Daoy (cell line): ENCODE measurements at regions not wholly inside any gene's neighbourhood (a gene's known extent, or its start where the extent isn't known, plus 50 kb on each side); places are given as distances from the start of the nearest gene placed in this dataset.

Experiments
- DNase-seq: peaks from one replicate; pipeline ENCODE4 v3.0.0-alpha.2; 2015; ENCODE audit warnings: low read depth

DNA sequence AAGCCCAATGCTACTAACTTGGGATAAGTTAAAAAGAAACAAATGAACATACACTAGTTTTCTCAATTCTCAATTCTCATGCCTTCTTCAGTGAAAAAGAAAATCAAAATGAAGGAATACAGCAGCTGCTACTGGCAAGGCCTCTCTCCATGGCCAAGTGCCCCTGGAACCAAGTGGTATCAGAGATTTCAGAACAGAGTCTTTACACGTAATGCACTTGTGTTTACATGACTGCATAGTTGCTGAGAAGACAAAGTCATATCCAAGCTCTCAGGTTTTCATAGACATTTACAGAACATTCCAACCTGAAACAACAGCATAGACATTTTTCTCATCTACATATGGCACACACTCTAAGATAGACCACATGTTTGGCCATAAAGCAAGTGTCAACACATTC lies 789.9 kb downstream of the CBLN2 start:
- DNase-seq: no peak

DNA sequence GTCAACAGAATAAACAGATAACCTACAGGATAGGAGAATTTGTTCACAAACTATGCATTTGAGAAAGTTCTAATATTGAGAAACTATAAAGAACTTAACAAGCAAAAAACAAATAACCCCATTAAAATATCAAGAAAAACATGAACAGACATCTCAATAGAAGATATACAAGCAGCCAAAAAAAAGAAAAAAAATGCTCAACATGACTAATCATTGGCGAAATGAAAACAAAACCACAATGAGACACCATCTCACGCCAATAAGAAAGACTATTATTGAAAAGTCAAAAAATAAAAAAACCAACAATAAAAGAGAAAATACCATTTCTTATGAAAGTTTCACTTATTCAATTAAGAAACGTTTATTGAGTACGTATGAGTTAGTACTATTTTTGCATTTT lies 800.5 kb downstream of the CBLN2 start:
- DNase-seq: no peak

DNA sequence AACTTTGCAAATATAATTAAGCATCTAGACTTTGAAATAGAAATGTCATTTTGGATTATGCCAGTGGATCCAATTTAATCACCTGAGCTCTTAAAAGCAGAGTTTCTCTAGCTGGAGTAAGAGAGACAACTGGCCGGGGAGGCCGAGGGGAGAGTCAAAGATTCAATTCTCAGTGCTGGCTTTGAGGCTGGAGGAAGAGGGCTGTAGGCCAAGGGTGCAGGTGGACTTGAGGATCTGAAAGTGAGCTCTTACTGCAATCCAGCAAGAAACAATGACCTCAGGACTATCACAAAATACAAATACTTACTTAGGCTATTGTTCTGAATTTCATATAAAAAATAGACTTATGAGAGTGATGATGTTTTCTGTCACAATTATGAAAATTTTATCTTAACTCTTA lies 814.5 kb downstream of the CBLN2 start:
- no peak for DNase-seq

DNA sequence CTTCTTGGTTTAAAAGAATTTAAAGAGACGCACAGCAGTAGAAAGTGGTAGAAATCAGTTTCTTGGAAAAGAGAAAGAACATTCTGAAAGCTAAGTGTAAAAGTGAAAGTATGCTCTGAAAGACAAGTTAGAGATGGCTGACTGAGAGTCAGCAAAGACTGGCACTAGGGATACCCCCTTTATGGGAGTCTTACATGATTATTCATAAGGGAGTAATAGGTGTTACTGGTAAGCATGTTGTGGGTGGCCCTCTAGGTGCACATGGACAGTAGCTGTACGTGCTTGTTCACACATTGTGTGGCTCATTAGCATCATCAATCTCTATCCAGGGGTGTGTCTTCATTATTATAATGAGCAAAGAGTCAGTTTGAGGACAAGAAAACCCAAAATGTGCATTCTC lies 816.2 kb downstream of the CBLN2 start:
- no peak for DNase-seq

DNA sequence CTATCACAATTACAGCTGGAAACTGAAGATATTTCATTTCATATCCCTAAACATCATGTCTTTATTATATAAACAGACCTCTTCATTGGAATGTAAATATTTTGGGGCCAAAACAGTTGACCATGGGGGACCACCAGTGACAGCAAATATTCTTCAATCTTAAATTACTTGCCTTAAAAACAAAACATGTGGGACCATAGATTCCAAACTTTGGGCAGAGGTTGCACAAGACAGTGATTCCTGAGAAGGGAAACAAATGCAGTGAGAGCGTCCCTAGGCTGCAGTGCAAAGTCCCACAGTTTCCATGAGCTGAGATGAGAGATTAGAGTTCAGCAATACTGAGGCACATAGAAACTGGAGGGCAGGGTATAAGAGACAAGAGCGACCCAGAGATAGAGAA lies 818.9 kb downstream of the CBLN2 start:
- DNase-seq: no peak

DNA sequence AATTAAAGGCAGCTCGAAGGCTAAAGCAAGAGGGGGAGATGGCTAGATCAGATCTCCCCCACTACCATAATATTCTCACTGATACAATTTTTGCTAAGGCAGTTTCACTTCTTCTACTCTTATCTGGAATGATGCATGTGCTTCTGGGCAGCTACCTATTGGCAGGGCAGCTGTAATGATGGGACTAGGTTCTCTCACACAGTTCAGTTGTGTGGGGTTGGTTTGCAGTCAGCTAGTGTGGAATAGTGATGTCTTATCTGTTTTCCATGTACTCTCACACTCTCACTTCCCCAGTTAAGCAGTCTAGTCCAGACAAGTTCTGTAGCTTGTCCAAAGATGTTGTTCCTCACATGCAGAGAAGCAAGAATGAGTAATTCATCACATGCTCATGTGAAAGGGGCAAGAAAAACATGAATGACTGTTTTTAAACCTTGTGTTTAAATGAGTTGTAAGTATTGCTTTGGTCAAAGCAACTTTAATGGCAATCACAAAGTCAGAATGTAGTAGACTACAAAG lies 836.1 kb downstream of the CBLN2 start:
- no peak for DNase-seq

DNA sequence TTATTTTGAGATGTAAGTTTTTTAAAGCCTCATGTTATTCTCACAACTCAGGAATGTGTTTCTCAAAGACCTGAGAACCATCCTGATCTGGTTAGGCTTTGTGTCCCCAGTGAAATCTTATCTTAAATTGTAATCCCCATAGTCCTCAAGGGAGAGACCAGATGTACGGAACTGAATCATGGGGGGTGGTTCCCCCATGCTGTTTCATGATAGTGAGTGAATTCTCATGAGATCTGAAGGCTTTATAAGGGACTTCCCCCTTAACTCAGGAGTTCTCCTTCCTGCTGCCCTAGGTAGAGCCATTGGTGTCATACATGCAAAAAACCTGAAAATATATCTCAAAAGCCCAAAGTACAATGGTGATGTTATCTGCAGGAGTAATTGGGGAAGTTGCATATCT lies 836.7 kb downstream of the CBLN2 start:
- no peak for DNase-seq

DNA sequence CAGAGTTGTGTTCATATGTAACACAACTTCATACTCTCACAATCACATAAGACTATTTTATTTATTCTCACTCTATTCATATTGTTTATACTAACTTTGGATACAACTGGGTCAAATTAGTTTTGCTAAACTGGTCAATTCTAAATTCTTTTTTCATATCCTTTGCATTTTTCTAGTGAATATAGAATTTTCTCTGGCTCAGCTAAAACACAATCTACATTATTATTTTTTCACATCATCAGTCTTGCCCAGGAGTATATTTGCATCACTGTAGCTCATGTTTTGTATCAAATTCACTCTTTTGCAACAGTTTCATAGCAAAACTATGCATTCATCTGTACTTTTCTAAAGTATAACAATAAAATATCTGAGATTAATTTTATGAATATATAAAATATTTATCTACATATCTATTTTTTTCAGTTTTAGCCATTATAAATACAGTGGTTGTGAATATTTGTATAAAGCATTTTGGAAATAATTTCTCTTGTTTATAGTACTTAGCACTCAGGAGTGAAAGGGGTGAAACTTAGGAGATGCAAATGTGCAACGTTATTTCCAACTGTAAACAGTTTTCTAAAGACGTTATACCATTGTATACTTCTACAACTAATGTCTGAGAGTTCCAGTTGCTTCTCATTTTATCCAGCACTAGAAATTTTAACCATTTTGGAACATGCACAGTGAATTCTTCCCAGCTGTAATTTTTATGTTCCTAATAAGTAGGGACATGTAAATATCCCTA lies 854.6 kb downstream of the CBLN2 start:
- DNase-seq: no peak

DNA sequence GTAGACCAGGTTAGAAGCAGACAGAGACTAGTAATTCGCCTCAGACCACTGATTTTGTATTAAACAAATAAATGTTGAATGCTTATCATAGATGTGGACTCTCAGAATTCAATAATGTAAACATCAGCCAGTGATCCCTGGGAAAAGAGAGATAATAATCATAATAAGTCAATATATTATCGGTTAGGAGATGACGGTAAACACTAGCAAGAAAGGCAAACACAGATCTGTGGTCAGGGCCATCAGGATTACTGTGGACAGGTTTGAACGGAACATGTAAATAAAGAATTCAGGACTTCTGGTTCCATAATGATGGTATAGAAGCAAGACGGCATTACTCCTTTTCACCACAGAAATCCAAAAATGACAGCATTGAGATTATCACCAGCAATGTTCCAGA lies 861.6 kb downstream of the CBLN2 start:
- no peak for DNase-seq

DNA sequence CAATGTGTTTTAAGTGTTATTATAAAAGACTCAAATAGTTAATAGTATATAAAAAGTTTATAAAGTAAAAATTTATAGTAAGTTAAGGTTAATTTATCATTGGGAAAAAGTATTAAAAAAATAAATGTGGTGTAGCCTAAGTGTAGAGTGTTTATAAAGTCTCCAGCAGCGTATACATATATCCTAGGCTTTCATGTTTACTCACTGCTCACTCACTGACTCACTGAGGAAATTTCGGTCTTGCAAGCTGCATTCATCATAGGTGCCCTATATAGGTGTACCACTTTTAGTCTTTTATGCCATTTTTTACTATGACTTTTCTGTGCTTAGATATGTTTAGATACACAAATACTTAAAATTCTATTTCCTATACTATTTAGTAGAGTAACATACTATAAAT lies 866.0 kb downstream of the CBLN2 start:
- no peak for DNase-seq

DNA sequence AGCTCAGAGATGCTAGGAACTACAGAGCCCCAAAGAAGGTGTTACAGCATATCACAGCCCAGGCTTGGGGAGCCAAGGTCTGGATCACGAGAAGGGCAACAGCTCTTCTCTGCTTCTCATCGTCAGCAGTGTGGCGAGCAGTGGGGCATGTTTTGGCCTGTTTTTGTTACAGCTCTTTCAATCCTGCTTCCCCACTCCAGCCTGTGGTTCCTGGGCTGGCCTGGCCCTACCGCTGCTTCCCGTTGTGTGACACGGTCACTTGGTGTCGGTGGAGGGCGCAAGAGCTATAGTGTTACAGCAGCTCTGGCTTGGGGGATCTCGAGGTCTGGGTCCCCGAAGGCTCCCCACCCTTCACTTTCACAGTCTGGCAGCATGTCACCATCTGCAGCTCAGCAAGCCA lies 870.2 kb downstream of the CBLN2 start:
- DNase-seq: no peak

DNA sequence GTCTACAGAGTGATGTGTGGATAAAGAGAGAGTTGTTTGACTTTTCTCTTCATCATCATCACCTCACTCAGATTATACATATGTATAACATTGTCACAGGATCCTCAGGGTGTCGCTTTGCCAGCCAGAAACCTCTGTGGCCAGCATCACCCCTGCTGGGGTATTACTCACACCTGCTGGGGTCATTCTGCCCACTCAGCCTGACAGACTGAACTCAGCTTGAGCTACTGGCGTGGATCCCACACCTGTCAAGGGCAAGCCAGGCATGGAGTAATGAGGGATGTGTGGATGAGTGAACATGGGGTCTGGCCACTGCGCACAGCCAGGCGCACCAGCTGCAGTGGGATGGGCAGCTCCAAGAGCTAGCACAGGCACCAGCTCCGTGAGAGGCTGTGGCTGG lies 870.6 kb downstream of the CBLN2 start:
- peak; percentile 3 for DNase-seq

DNA sequence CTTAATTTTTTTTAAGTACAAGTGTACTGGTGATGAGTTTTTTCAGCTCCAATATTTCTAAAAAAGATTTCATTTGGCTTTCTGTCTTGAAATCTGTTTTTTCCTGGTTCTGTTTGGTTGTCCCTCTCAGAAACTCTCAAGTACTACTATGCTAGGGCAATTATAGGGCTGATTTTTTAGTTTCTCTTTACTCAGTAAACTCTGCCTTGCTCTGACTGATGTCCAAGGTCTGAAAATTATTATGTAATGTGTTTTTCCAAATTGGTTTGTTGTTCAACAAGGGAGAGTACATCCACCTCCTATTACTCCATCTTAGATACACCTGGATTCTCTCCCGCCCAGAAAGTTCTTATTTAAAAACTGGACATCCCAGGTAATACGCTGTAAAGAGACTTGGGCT lies 877.7 kb downstream of the CBLN2 start:
- DNase-seq: no peak

DNA sequence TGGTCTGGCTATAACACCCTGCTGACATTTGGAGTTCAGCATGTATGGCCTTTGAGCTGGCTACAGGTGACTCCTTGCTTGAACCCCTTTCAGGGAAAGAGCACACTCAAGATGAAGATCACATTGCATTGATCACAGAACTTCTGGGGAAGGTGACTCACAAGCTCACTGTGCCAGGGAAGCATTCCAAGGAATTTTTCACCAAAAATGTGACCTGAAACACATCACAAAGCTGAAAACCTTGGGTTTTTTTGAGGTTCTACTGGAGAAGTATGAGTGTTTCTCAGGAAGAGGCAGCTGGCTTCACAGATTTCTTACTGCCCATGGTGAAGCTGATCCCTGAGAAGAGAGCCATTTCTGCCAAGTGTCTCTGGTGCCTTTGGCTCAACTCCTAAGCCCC lies 879.0 kb downstream of the CBLN2 start:
- no peak for DNase-seq

DNA sequence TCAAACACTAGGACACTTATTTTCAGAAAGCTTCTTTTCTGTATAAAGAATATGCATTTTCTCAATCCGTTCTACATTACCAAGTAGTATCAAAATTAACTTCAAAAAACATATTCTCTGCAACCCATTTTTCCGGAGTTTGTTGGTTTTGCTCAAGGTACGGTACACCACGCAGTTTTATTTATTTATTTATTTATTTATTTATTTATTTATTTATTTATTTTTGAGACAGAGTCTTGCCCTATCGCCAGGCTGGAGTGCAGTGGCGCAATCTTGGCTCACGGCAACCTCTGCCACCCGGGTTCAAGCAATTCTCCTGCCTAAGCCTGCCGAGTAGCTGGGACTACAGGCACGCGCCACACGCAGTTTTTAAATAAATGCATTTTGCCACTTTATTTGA lies 900.3 kb downstream of the CBLN2 start:
- no peak for DNase-seq

DNA sequence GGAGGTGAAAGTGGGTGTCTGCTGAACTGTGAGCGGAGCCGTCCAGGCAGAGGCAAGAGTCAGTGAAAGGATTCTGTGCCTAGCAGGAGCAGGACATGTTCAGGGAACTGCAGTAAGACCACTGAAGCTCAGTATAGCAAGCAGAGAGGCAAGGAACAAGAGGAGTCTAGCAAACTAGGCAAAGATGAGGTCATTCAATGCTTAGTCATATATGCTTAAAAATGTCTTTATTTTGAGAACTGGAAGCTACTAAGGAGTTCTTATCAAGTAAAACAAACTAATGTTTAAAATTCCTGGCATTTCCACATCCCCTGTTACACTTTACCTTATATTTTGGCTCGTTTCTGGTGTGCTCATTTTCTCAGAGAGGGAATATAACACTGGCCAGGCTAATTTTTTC lies 913.4 kb downstream of the CBLN2 start:
- peak; percentile 17 for DNase-seq

DNA sequence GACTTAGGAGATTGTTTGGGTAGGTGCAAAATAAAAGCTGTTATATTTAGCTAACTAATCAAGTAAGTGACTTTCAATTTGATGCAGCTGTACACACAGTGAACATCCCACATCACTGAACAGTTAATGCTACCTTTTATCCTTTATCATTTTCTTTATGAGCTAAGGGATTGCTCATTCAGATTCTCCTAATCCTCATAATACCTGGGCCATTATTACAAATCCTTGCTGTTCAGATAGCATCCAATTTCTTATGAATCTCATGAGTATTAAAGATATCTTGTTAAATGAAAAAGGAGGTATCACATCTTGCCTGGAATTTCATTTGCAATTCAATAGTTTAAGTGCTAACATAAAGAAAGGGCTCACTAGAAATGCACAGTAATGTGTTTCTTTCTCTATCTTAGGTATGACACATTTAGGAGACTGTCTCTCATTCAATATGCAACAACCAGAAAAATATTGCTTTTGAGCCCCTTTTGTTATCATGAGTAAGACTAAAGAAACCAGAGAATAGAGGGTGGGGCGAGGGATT lies 918.5 kb downstream of the CBLN2 start:
- DNase-seq: no peak

DNA sequence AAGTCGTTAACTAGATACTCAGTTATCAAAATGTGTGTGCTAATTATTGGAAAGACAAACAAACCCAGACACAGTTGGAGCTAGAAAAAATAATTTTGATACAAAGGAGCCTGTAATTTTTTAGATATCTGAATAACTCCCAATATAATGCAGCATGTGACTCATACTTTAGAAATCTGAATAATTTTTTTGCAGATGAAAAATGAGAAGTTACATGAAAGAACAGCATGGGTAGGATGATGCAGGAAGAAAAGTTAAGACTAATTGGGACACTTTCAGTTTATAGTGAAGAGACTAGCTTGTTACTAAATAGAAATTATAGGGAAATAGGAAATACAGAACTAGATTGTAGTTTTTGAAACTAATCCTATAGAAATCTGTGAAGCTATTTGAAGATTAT lies 945.8 kb downstream of the CBLN2 start:
- no peak for DNase-seq

DNA sequence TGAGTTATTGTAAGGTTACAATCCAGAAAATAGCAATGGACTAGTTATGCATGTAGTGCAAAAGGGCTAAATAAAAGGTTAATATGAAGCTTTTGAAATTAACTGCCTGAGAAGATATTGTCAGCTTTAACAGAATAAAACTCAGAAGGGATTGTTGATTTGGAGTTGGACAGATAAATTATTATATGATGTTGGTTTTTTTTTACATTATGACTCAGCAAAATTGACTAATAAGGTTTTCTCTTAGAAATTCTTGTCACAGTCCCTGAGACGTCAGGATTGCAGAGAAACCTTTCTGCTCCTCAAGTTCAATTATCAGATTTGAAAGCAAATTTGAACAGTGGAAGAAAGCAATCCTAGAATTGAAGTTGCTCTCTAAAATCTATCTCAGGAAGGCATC lies 946.9 kb downstream of the CBLN2 start:
- no peak for DNase-seq

DNA sequence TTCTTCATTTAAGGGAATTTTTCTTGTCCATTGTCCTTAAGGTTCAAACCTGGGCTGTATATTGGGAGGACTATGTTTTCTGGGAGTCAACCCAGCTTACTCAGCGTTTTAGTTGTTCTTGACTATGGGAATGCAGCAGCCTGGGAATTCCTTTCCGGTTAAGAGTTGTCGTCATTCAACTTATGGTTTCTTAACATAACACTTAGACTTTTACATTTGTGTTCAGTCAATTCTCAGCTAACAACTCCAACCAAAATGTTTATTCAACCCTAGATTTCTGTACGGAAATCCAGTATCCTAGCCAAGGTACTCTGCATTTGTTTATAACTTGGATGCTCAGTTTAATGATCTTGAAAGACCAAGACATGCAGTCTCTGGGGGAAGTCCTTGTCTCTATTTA lies 960.9 kb downstream of the CBLN2 start:
- peak; percentile 1 for DNase-seq

DNA sequence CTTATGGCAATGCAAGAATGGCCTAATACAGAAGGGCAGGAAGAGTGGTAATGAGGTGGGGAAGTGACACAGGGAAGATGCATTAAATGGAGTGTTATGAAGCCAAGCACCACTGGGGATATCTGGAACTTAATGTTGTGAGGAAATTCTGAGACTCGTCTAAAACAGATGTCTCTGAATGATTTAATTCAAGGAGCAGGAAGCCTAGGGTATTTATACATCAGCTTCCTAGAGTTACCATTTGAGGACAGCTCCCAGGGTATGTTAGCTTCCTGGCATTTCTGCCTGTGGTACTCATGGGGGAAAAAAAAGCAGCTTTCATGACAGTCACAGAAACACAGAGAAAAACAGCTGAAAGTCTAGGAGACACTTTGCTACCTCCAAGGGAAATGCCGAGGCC lies 989.5 kb downstream of the CBLN2 start:
- DNase-seq: no peak

DNA sequence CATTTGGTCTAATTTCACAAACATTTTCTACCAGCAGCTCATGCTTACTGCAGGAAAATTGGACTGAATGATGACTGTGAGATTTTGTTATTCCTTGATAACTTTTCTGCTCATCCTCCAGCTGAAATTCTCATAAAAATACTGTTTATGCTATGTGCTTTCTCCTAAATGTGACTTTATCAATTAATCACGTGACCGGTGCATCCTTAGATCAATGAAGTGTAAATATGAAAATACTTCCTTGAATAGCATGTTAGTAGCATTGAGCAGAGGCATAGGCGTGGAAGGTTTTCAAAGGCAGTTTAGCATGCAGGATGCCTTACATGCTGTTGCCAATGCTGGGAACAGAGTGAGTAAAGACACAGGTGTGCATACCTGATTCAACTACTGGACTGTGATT lies 1002.5 kb downstream of the CBLN2 start:
- DNase-seq: no peak

DNA sequence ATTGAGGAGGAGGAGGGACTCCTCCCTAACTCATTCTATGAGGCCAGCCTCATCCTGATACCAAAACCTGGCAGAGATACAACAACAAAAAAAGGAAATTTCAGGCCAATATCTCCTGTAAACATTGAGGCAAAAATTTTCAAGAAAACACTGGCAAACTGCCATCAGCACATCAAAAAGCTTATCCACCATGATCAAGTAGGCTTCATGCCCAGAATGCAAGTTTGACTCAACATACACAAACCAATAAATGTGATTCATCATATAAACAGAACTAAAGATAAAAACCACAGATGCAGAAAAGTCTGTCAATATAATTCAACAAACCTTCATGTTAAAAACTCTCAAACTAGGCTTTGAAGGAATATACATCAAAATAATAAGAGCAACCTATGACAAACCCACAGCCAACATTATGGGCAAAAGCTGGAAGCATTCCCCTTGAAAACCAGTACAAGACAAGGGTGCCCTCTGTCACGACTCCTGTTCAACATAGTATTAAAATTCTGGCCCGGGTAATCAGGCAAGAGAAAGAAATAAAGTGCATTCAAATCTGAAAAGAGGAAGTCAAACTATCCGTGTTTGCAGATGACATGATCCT lies 1014.3 kb downstream of the CBLN2 start:
- peak; percentile 28 for DNase-seq
